Stimulated activated naive CD8-positive, alpha-beta T cell treated with anti-CD3 and anti-CD28 coated beads, Interleukin-15, amount 100 ng/mL, for 72 hours (primary cell): ENCODE measurements at regions not wholly inside any gene's neighbourhood (a gene's known extent, or its start where the extent isn't known, plus 50 kb on each side); places are given as distances from the start of the nearest gene placed in this dataset.
A peak's percentile ranks its signal among the peaks of the same experiment; 100 is the strongest.

Experiments
- ATAC-seq: fragments of 150-1000 bp; cut with Tn5 transposase; 2 replicates; pipeline ENCODE4 v1.10.0; 2021; ENCODE audit warnings: mild to moderate bottlenecking, moderate library complexity
- DNase-seq, 2 donors: peaks; one replicate each; pipeline ENCODE4 v3.0.0; 2021 to 2022
- H3K27ac Mint-ChIP-seq, 2 donors: one replicate each; pipeline ENCODE4 v1.8.0; 2022; ENCODE audit warnings: mild to moderate bottlenecking in 2 of 2, mixed read lengths in 2 of 2, moderate library complexity in 2 of 2
- H3K27me3 Mint-ChIP-seq: one replicate; pipeline ENCODE4 v1.8.0; 2022; ENCODE audit warnings: mixed read lengths
- H3K4me1 Mint-ChIP-seq: one replicate; pipeline ENCODE4 v1.8.0; 2022; ENCODE audit warnings: mild to moderate bottlenecking, mixed read lengths
- H3K4me3 Mint-ChIP-seq, 2 donors: one replicate each; pipeline ENCODE4 v1.8.0; 2022; ENCODE audit warnings: mild to moderate bottlenecking in 2 of 2, mixed read lengths in 2 of 2, moderate library complexity in 1 of 2
- H3K9me3 Mint-ChIP-seq, 2 donors: one replicate each; pipeline ENCODE4 v1.8.0; 2022; ENCODE audit warnings: mixed read lengths in 2 of 2

DNA sequence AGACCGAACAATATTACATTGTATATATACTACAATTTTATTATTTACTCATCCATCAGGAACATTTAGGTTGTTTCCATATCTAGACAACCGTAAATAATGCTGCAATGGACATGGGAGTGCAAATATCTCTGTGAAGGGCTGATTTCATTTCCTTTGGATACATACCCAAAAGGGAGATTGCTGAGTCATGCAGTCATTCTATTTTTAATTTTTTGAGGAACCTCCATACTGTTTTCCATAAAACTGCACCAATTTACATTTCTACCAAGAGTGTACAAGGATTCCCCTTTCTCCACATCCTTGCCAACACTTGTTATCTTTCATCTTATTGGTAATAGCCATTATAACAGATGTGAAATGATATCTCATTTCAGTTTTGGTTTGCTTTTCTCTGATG lies 84.7 kb downstream of the SLC41A2 start:
- no peak overlapping the region for H3K4me3 Mint-ChIP-seq
- H3K27ac Mint-ChIP-seq: no peak overlapping the region
- H3K9me3 Mint-ChIP-seq: no peaks in the 10 kb centered on the region
- H3K4me1 Mint-ChIP-seq: peaks cover 11% of the 10 kb centered on the region
- DNase-seq (no peak), ATAC-seq (no peak)
- H3K27me3 Mint-ChIP-seq: no peaks in the 10 kb centered on the region

DNA sequence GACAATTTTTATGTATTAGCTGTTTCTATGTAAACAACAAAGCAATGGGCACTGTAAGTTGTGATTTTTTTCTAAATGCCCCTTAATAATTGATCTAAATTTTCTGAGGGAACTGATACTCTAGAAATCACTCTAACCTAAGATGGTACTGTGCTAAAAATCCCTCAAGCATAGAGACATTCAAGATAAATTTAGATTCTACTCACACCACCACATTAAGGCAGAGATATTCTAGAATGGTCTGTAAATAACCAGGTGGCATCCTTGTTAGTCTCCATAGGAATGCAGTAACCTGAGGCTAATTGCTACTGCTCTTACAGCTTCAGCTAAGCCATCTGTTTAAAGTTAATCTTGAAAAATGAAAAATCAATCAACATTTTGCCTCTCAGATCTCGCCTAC lies 87.3 kb downstream of the SLC41A2 start:
- peaks cover 12% of the 10 kb centered on the region for H3K4me1 Mint-ChIP-seq
- ATAC-seq: no peak
- DNase-seq: no peak
- H3K27ac Mint-ChIP-seq: no peak overlapping the region
- H3K4me3 Mint-ChIP-seq: no peak overlapping the region
- H3K27me3 Mint-ChIP-seq: no peaks in the 10 kb centered on the region
- H3K9me3 Mint-ChIP-seq: no peaks in the 10 kb centered on the region

DNA sequence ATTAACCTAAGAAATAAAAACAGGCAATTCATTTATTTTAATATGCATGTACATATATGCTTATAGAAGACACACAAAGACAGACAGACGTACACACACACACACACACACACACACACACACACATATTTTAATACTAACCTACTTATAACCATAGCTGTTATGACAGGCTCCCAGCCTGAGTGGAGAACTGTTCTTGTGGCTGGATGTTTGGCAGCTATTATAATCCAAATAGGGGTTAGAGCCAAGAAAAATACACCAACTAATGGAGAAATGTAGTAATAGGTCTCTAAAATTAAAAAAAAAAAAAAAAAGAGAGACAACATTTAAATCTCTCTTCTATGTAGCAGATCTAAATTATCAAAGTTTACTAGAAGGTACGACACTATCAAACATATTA lies 91.8 kb downstream of the SLC41A2 start:
- H3K9me3 Mint-ChIP-seq: no peaks in the 10 kb centered on the region
- peaks cover 12% of the 10 kb centered on the region for H3K4me1 Mint-ChIP-seq
- H3K4me3 Mint-ChIP-seq: no peak overlapping the region
- DNase-seq (no peak), ATAC-seq (no peak)
- no peak overlapping the region for H3K27ac Mint-ChIP-seq
- no peaks in the 10 kb centered on the region for H3K27me3 Mint-ChIP-seq

DNA sequence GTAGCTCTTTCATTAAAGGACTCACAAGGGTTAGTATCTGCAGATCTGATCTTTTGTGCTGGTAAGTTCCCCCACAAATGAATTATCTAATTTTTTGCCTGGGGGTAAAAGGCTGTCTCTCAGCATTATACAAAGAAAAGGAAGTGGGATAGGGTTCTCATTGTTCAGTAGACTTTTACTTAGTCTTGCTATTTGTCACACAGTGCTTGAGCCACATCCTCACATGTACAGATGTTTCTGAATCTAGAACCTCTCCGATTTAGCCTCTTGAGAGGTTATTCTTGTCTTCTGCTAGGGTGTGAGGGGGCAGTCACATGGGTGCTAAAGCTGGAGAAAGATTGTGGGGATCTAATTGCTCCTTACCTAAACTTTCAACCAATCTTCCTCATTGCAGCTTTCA lies 93.0 kb downstream of the SLC41A2 start:
- ATAC-seq: peak; percentile 91
- DNase-seq: no peak
- Mint-ChIP-seq H3K27me3 (no peaks in the 10 kb centered on the region), H3K4me1 (peaks cover 12% of the 10 kb centered on the region), H3K27ac (no peak overlapping the region), H3K4me3 (no peak overlapping the region), H3K9me3 (no peaks in the 10 kb centered on the region)

DNA sequence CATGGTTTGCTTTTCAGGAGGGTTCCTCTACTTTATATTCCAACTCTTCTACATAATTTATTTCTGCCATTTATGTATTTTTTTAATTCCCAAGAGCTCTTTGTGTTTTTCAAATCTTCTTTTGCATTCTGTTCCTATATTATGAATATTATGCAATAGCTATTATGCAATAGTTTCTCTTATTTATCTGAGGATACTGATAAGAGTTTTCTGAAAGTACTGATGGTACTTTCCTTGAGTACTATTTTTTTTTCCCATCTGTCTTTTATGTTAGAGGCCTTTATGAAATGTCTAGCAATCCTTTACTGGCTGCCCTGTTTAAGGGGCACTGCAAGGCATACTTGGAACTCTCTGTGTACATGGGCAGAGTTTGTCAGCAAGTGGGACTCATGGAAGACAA lies 93.4 kb downstream of the SLC41A2 start:
- DNase-seq (no peak), ATAC-seq (peak; percentile 28)
- Mint-ChIP-seq H3K4me3 (no peak overlapping the region), H3K9me3 (no peaks in the 10 kb centered on the region), H3K4me1 (peaks cover 12% of the 10 kb centered on the region), H3K27me3 (no peaks in the 10 kb centered on the region), H3K27ac (peak overlapping the region in 1 of 2 donors; percentile 12)

DNA sequence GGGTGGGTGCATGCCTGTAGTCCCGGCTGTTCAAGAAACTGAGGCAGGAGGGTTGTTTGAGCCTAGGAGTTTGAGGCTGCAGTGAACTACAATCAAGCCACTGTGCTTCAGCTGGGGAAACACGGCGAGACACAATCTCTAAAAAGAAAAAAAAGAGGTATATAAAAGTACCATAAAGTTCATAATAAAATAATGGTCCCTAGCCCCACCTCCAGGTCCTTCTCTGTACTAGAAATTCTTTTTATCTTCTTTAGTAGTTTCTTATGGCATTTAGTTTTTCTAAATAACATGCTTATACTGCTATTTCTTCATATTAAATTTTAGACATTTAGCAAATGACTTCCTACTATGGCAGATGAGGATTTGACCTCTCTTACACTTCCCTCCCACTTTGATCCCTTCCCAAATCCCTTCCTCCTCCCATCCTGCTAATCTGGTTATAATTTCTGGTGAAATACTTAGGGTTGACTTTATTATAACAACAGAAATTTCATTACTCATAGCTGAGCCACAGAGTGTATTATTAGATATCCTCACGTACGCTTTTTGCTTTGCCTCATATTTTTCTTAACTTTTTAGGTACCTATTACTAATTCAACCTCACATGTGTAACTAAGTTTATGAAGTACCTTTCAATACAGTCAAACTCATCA lies 94.7 kb downstream of the SLC41A2 start:
- H3K9me3 Mint-ChIP-seq: no peaks in the 10 kb centered on the region
- ATAC-seq (no peak), DNase-seq (no peak)
- H3K4me3 Mint-ChIP-seq: no peak overlapping the region
- H3K27me3 Mint-ChIP-seq: no peaks in the 10 kb centered on the region
- H3K4me1 Mint-ChIP-seq: peaks cover 12% of the 10 kb centered on the region
- no peak overlapping the region for H3K27ac Mint-ChIP-seq

DNA sequence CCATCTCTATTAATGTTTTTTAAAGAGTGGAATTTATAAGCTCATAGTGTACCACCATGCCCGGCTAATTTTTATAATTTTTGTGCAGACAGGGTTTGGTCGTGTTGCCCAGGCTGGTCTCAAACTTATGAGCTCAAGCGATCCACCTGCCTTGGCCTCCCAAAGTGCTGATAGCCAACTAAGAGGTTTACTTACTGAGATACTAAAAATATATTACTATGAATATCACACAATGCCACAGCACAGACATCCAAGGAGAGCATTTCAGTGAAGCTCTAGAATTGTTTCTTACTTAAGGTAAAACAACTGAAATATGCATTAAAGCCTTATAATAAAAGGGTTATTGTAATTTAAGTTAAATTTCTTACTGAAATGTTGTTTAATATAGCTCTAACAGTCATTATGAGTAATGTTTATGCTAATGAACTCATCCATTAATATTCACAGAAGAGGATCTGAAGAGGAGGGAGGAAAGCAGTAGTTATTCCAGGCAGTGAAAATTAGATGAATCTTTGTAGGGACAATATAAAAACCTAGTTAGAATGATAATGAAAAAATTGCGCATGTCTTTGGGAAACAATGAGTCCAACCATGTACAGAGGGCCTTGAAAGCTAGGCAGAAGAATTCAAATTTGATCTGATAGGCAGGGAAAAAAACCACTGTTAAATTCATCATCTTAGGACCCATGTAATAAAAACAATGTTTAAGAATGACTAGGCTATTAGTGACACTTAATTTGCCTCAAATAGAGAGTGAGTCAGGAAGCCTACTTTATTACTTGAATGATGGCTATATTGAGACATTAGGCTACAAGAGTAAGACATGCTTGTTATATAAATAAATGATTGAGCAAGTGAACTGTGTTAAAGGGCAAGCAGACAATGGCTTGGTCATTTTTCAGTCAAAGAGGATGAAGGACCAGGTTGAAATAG lies 99.2 kb downstream of the SLC41A2 start:
- Mint-ChIP-seq H3K27me3 (no peaks in the 10 kb centered on the region), H3K27ac (no peak overlapping the region), H3K4me3 (no peak overlapping the region), H3K4me1 (no peaks in the 10 kb centered on the region), H3K9me3 (no peaks in the 10 kb centered on the region)
- no peak for ATAC-seq
- no peak for DNase-seq

DNA sequence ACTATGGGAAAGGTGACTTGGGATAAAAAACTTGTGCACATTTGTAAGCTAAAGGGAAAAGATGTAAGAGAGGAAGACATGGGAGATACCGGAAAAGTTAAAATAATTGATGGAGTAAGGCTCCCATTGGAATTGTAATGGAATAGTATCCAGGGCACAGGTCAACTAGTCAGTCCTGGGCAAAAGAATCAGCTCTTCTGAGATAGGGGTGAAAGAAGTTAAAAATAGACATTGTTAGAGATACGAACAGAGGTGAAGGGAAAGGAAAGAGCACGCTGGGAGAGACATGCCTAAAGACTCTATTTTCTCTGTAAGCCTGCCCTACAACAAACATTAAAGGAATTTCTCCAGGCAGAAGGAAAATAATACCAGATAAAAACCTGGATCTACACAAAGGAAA lies 101.6 kb downstream of the SLC41A2 start:
- H3K27me3 Mint-ChIP-seq: no peaks in the 10 kb centered on the region
- ATAC-seq: no peak
- no peak overlapping the region for H3K4me3 Mint-ChIP-seq
- no peak overlapping the region for H3K27ac Mint-ChIP-seq
- no peaks in the 10 kb centered on the region for H3K4me1 Mint-ChIP-seq
- H3K9me3 Mint-ChIP-seq: no peaks in the 10 kb centered on the region
- no peak for DNase-seq

DNA sequence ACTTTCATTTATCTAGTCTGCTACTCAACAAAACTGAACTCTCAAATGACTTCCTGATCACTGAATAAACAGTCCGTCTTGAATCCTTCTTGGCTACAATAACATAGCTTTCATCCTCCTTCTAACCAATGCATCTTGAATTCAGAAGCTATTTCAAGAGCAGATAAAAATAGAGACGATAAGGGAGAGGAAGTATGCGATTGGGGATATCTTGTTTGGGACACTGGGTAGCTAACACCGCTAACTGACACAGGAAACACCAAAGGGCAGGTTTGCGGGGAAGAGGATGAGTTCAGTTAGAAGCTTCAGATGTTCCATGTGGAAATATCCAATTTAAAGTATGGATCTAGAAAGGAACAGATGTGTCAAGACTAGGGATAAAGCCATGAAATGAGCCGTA lies 102.5 kb downstream of the SLC41A2 start:
- Mint-ChIP-seq H3K27me3 (no peaks in the 10 kb centered on the region), H3K9me3 (no peaks in the 10 kb centered on the region), H3K27ac (no peak overlapping the region), H3K4me1 (no peaks in the 10 kb centered on the region), H3K4me3 (no peak overlapping the region)
- no peak for ATAC-seq
- DNase-seq: no peak

DNA sequence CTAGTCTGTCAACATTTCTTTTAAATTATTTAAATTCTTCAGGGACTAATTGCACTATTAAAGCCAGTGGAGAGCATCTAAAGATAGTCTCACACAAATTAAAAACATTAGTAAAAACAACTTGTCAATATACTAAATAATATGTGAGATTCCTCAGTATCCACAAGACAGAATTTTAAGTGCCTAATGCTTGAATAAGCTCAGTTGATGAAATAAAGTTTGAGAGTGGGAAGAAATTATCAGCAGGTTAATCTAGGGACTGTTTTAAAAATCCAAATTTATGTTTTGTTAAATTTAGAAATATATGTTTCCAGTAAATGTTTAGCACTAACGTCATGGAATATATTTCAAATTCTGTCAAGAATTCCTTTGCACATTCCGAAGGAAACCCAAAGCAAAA lies 105.2 kb downstream of the SLC41A2 start:
- ATAC-seq (no peak), DNase-seq (no peak)
- Mint-ChIP-seq H3K4me3 (no peak overlapping the region), H3K27ac (no peak overlapping the region), H3K9me3 (no peaks in the 10 kb centered on the region), H3K4me1 (no peaks in the 10 kb centered on the region), H3K27me3 (no peaks in the 10 kb centered on the region)

DNA sequence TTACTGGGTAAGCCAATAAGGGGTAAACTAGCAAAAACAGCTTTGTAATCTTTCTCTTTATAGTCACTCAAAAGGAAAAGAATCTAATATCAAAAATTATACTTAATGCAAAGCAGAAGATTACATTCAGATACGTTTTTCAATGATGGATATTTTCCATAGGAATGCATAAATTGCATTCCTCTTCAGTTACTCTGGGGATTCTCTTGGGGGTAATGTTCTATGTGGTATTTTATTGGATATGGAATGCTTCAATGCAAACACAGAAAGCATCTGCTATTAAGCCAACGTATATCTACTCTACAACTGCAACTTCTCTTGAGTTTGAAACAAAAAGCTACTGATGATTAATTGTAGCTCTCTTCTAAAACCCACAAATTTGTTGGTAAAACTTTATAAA lies 106.0 kb downstream of the SLC41A2 start:
- DNase-seq (no peak), ATAC-seq (no peak)
- H3K4me3 Mint-ChIP-seq: no peak overlapping the region
- H3K4me1 Mint-ChIP-seq: no peaks in the 10 kb centered on the region
- H3K9me3 Mint-ChIP-seq: no peaks in the 10 kb centered on the region
- no peaks in the 10 kb centered on the region for H3K27me3 Mint-ChIP-seq
- no peak overlapping the region for H3K27ac Mint-ChIP-seq

DNA sequence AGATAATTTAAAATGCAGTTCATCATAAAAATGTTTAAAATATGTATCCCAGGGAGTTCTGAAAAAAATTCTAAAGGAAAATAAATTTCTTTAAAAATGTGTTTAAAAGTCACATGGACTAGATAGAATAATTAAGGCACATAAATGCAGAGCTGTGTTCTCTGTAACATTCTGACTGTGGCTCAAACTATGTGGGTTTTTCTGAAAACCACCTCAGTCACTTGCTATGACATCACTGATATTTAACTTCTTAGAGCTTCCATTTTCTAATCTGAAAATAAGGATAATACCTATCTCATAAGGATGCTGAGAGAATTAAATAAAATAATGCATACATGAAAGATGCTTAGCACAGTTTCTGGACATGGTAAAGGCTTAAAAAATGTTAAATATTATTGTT lies 107.3 kb downstream of the SLC41A2 start:
- no peak overlapping the region for H3K27ac Mint-ChIP-seq
- H3K4me1 Mint-ChIP-seq: no peaks in the 10 kb centered on the region
- H3K9me3 Mint-ChIP-seq: no peaks in the 10 kb centered on the region
- DNase-seq: no peak
- peaks cover 10% of the 10 kb centered on the region for H3K27me3 Mint-ChIP-seq
- H3K4me3 Mint-ChIP-seq: no peak overlapping the region
- no peak for ATAC-seq

DNA sequence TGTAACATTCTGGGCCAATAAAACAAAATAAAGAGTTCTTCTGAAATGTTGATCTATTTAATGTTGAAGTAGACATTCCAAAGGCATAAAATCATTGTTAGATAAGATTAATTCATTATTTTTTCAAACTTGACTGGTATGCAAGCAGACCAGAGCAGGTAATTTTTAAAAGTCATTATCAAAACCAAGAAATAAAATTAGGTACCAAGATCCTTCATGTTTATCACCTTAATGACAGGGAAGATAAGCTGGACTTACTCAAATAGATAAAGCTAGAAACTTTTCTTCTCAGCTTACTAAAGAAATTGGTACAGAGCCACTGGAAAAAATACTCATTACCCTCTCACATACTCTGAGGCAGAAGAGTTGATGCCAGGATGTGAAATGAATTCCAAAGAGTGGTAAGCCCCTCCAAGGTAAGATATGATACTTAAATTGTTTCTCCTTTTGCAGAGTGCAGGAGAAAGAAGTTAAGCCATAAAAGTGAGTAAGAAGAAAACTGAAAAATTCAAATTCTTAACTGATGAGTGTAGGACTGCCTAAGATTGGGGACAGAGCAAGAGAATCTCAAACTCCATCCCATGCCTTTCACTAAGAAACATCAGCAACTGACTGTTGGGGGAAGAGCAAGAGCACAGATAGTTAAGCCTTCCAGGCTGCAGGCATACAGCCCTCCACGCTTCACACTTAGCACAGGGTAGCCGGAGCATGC lies 111.9 kb downstream of the SLC41A2 start:
- no peak overlapping the region for H3K4me3 Mint-ChIP-seq
- peaks cover 14% of the 10 kb centered on the region for H3K27me3 Mint-ChIP-seq
- no peak overlapping the region for H3K27ac Mint-ChIP-seq
- H3K9me3 Mint-ChIP-seq: no peaks in the 10 kb centered on the region
- H3K4me1 Mint-ChIP-seq: no peaks in the 10 kb centered on the region
- DNase-seq: no peak
- ATAC-seq: no peak

DNA sequence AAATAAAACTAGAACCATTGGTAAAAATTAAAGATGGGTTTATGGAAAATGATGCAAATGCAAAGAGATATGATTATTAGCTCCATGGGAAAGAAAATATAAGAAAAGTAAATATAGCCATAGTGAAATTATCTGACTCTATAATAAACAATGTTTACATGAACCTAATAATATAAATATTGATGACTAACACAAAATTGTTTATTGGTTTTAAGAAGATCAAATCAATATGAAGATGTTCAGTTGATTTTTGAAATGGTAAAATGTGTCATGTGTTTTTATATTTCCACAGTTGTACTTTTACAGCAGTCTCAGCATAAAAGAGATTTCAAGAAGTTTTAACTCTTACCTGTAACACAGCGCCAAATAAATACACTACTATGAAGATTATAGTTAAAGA lies 114.0 kb downstream of the SLC41A2 start:
- ATAC-seq: no peak
- Mint-ChIP-seq H3K27me3 (peaks cover 14% of the 10 kb centered on the region), H3K9me3 (no peaks in the 10 kb centered on the region), H3K27ac (no peak overlapping the region), H3K4me3 (no peak overlapping the region), H3K4me1 (no peaks in the 10 kb centered on the region)
- no peak for DNase-seq

DNA sequence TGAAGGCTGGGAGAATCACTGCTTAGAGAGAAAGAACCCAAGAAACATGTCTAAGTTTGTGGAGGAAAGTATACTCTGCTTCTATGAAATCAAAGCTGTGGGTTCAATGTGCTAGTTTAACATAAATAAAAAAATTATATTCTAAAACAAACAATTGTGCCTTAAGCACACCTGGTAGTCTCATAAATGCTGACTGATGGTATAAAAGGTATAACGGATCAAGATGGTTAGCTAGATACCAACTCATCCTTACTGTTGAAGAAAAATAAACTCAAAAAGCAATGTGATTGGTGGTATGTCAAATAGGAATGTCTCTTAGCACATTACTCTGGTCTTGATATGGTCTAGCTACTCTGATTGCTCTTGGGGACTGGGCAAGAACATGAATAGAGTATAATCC lies 117.8 kb downstream of the SLC41A2 start:
- no peak overlapping the region for H3K4me3 Mint-ChIP-seq
- no peak for DNase-seq
- H3K27ac Mint-ChIP-seq: no peak overlapping the region
- no peaks in the 10 kb centered on the region for H3K4me1 Mint-ChIP-seq
- H3K9me3 Mint-ChIP-seq: no peaks in the 10 kb centered on the region
- no peak for ATAC-seq
- H3K27me3 Mint-ChIP-seq: no peaks in the 10 kb centered on the region

DNA sequence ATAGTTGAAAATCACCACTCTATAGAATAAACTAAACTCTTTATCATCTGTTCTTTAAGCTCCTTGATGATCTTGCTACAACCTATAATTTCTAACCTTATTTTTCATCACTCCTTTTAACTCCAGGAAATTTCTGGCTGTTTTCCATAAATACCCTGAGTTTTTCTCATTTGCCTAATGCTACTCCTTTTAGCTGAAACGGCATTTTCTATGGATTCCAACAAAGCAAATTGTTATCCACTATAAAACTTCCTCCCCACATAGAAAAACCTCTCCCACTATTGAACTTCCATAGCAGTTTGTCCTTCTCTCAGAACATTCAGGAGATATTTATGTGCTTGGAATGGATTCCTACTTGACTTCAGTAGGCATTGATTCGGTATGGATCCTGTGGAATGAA lies 122.8 kb downstream of the SLC41A2 start:
- H3K4me1 Mint-ChIP-seq: no peaks in the 10 kb centered on the region
- H3K4me3 Mint-ChIP-seq: no peak overlapping the region
- H3K27ac Mint-ChIP-seq: no peak overlapping the region
- DNase-seq: no peak
- no peaks in the 10 kb centered on the region for H3K27me3 Mint-ChIP-seq
- H3K9me3 Mint-ChIP-seq: no peaks in the 10 kb centered on the region
- ATAC-seq: no peak
